OCI-LY7 (cell line): ENCODE measurements at regions not wholly inside any gene's neighbourhood (a gene's known extent, or its start where the extent isn't known, plus 50 kb on each side); places are given as distances from the start of the nearest gene placed in this dataset.

Source experiments
- EZH2phosphoT487 ChIP-seq: fragments of 200-600 bp; sonication (generic); IDR thresholded peaks from 2 replicates; pipeline ENCODE4 v1.6.1; 2018; ENCODE audit warnings: low read depth, borderline replicate concordance, mild to moderate bottlenecking, mixed run types, antibody characterized with exemption, low read length, moderate library complexity, mixed read lengths
- TF ChIP-seq, protein P1 (sequence below): fragments of 200-600 bp; sonication (generic); conservative IDR thresholded peaks from 2 replicates; pipeline ENCODE4 v1.5.1; 2014; ENCODE audit warnings: mild to moderate bottlenecking, antibody characterized with exemption, low read length, moderate library complexity, mixed read lengths

- TF ChIP-seq, protein P1, sequence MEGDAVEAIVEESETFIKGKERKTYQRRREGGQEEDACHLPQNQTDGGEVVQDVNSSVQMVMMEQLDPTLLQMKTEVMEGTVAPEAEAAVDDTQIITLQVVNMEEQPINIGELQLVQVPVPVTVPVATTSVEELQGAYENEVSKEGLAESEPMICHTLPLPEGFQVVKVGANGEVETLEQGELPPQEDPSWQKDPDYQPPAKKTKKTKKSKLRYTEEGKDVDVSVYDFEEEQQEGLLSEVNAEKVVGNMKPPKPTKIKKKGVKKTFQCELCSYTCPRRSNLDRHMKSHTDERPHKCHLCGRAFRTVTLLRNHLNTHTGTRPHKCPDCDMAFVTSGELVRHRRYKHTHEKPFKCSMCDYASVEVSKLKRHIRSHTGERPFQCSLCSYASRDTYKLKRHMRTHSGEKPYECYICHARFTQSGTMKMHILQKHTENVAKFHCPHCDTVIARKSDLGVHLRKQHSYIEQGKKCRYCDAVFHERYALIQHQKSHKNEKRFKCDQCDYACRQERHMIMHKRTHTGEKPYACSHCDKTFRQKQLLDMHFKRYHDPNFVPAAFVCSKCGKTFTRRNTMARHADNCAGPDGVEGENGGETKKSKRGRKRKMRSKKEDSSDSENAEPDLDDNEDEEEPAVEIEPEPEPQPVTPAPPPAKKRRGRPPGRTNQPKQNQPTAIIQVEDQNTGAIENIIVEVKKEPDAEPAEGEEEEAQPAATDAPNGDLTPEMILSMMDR, result no peak
- no peak for TF ChIP-seq EZH2phosphoT487
These were observed 537.5 kb downstream of the QKI start for GRCh38 chr6:163952005-163952404.
